Activated T-helper 2 cell treated with anti-CD3 and anti-CD28 coated beads, Interferon-gamma antibody, Interleukin-2, Interleukin-4, amounts not matched to agents 10 μg/mL and 5 μg/mL and 100 μg/mL, durations not matched to agents 14 hours and 24 hours and 36 hours (primary cell): ENCODE measurements at regions not wholly inside any gene's neighbourhood (a gene's known extent, or its start where the extent isn't known, plus 50 kb on each side); places are given as distances from the start of the nearest gene placed in this dataset.
A peak's percentile ranks its signal among the peaks of the same experiment; 100 is the strongest.
"Not testable (repeated sequence)": the region's sequence is repeated elsewhere in the genome, so short reads cannot be mapped to it uniquely, and the experiment has no call there.

Source experiments
- DNase-seq: peaks from one replicate; pipeline ENCODE4 v3.0.0; 2021; ENCODE audit warnings: low spot score
- H3K27ac Mint-ChIP-seq: one replicate; pipeline ENCODE4 v1.8.0; 2021; ENCODE audit warnings: mixed read lengths
- H3K27me3 Mint-ChIP-seq: one replicate; pipeline ENCODE4 v1.8.0; 2021; ENCODE audit warnings: low read depth, mixed read lengths
- H3K36me3 Mint-ChIP-seq: one replicate; pipeline ENCODE4 v1.8.0; 2021; ENCODE audit warnings: low read depth, mixed read lengths
- H3K4me1 Mint-ChIP-seq: one replicate; pipeline ENCODE4 v1.8.0; 2021; ENCODE audit warnings: low read depth, mixed read lengths
- H3K4me3 Mint-ChIP-seq: one replicate; pipeline ENCODE4 v1.8.0; 2021; ENCODE audit warnings: low read depth, mild to moderate bottlenecking, moderate library complexity, mixed read lengths
- H3K9me3 Mint-ChIP-seq: one replicate; pipeline ENCODE4 v1.8.0; 2021; ENCODE audit warnings: mixed read lengths
- intact Hi-C: fragments of 100-400 bp; cut with micrococcal nuclease; formaldehyde crosslinking; loops from one replicate; pipeline ENCODE4 v1.15.1; 2023

GRCh38 chr5:42217791-42218190, 205.4 kb upstream of the GHR start:
- Mint-ChIP-seq H3K9me3 (no peaks in the 10 kb centered on the region), H3K4me1 (no peaks in the 10 kb centered on the region), H3K36me3 (no peaks in the 10 kb centered on the region), H3K27me3 (no peaks in the 10 kb centered on the region), H3K27ac (no peak overlapping the region), H3K4me3 (no peak overlapping the region)
- intact Hi-C loops: no loop called here
- DNase-seq: no peak

DNA sequence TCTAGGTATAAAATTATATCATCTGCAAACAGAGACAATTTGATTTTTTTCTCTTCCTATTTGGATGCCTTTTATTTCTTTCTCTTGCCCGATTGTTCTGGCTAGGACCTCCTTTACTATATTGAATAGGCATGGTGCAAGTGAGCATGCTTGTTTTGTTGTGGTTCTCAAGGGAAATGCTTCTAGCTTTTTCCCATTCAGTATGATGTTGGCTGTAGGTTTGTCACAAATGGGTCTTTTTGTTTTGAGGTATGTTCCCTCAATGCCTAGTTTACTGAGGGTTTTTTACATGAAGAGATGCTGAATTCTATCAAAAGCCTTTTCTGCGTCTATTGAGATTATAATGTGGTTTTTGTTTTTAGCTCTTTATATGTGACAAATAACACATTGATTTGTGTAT, 198.2 kb upstream of the GHR start:
- H3K4me1 Mint-ChIP-seq: no peaks in the 10 kb centered on the region
- no peak overlapping the region for H3K27ac Mint-ChIP-seq
- no peak overlapping the region for H3K4me3 Mint-ChIP-seq
- intact Hi-C loops: no loop called here
- no peaks in the 10 kb centered on the region for H3K27me3 Mint-ChIP-seq
- H3K9me3 Mint-ChIP-seq: no peaks in the 10 kb centered on the region
- DNase-seq: no peak
- no peaks in the 10 kb centered on the region for H3K36me3 Mint-ChIP-seq

DNA sequence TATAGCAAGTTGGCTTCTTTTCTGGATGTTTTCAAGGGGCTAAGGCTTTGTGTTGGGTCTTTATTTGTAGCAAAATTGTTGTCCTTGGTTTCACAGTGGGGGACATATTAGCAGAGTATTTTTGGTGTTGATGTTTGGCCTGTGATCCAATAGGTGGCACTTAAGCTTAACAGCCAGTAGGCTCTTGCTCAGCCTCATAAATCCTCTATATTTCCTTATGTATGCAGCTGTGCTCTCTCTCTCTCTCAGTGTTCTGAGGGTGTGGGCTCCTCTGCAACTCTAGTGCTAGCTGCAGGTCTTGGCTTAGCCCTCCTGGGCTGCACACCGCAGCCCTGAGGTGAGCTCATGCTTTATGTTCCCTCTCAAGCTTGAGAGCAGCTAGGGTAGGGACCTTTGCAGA, 195.0 kb upstream of the GHR start:
- Mint-ChIP-seq H3K27ac (no peak overlapping the region), H3K9me3 (no peaks in the 10 kb centered on the region), H3K36me3 (no peaks in the 10 kb centered on the region), H3K4me1 (no peaks in the 10 kb centered on the region), H3K27me3 (no peaks in the 10 kb centered on the region), H3K4me3 (no peak overlapping the region)
- intact Hi-C loops: no loop called here
- DNase-seq: no peak

- intact Hi-C loops: no loop called here
- no peaks in the 10 kb centered on the region for H3K4me1 Mint-ChIP-seq
- no peaks in the 10 kb centered on the region for H3K36me3 Mint-ChIP-seq
- no peaks in the 10 kb centered on the region for H3K9me3 Mint-ChIP-seq
- no peak for DNase-seq
- no peak overlapping the region for H3K27ac Mint-ChIP-seq
- H3K27me3 Mint-ChIP-seq: no peaks in the 10 kb centered on the region
- H3K4me3 Mint-ChIP-seq: no peak overlapping the region
Measured at GRCh38 chr5:42230839-42231238, 192.4 kb upstream of the GHR start.

DNA sequence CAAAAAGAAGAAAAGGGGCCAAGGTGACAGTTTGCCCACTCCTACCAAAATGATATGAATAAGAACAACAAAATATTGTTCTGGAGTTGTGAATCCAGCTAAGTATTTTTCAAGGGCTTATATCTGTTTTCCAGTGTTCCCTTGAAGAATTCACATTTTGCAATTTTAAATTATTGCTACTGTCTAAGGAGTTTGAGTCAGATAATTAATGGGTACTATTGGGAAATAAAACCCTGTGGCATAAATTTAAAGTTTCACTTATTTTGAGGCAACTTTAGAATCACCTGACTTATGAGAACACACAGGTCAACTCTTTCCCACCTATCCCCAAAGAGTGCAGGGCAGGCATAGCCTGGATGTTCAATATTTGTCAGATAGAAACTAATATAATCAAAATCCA, 188.0 kb upstream of the GHR start:
- H3K36me3 Mint-ChIP-seq: no peaks in the 10 kb centered on the region
- H3K27ac Mint-ChIP-seq: no peak overlapping the region
- intact Hi-C loops: no loop called here
- DNase-seq: no peak
- no peaks in the 10 kb centered on the region for H3K27me3 Mint-ChIP-seq
- no peaks in the 10 kb centered on the region for H3K4me1 Mint-ChIP-seq
- H3K4me3 Mint-ChIP-seq: no peak overlapping the region
- H3K9me3 Mint-ChIP-seq: no peaks in the 10 kb centered on the region

DNA sequence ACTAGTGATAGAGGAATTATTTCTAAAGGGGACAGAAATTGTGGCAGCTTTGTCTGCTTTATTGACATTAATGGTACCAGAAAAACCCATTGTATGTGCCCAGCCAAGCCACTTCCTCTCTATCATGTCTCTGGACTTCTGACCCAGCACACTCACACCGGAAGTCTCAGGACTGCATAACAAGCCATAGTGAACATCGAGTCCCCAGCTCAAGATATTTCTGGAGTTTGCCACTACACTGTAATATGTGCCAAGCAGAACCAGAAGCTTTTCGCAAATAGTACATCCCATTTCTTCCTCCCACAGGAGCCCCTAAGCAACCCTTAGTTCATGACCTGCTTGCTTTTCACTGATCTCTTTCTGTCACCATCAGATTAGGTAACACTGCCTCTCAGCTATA, 187.4 kb upstream of the GHR start:
- intact Hi-C loops: no loop called here
- Mint-ChIP-seq H3K27ac (no peak overlapping the region), H3K4me1 (no peaks in the 10 kb centered on the region), H3K27me3 (no peaks in the 10 kb centered on the region), H3K9me3 (no peaks in the 10 kb centered on the region), H3K4me3 (no peak overlapping the region), H3K36me3 (no peaks in the 10 kb centered on the region)
- DNase-seq: no peak

DNA sequence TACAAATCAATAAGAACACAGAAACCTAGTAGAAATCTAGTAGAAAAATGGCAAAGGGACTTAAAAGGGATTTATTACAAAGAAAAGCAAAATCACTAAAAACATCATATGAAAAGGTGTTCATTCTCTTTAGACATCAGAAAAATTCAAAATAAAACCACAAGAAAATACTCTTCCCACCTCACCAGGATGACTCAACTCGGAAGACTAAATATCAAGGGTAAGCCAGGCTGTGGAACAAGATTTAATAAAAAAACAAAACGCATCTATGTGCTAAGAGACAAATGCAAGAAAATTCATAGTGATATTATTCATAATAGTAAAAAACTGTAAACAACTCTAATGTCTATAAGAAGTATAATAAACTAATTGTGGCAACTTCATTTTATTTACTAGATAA, 181.6 kb upstream of the GHR start:
- H3K4me3 Mint-ChIP-seq: no peak overlapping the region
- H3K9me3 Mint-ChIP-seq: no peaks in the 10 kb centered on the region

GRCh38 chr5:42242210-42242609, 181.0 kb upstream of the GHR start:
- intact Hi-C loops: no loop called here
- Mint-ChIP-seq H3K27ac (no peak overlapping the region), H3K27me3 (no peaks in the 10 kb centered on the region), H3K36me3 (no peaks in the 10 kb centered on the region), H3K4me3 (no peak overlapping the region), H3K4me1 (no peaks in the 10 kb centered on the region), H3K9me3 (no peaks in the 10 kb centered on the region)
- no peak for DNase-seq

More for the DNA sequence above, 181.6 kb upstream of the GHR start:
- H3K36me3 Mint-ChIP-seq: no peaks in the 10 kb centered on the region
- no peaks in the 10 kb centered on the region for H3K27me3 Mint-ChIP-seq
- H3K27ac Mint-ChIP-seq: no peak overlapping the region
- H3K4me1 Mint-ChIP-seq: no peaks in the 10 kb centered on the region
- intact Hi-C loops: no loop called here
- no peak for DNase-seq

DNA sequence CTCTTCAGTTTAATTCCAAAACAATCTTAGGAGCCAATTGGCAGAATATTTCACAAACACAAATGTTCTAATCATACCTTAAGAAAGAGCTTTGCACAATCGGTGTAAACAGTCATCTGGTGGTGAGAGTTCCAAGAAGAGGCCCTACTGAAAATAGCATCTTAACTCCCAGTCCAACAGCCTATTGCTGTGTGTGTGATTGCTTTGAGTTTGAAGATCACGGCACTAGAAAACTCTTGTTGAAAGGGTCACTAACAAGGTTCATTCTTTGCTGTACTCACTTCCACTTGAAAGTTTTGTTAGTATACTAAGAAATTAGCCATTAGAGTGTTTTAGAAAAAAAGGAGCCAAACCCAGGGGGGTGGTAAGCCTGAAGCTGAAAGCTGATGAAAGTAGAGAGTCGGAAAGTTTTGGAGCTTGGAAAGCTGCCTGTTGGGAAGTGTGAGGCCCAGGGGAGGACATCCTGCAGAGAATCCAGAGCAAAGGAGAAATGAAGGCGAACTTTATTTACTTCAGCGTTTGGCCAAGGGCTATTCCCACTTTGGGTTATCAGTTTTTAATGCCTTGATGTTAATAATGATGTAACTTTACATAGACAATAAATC, 180.3 kb upstream of the GHR start:
- H3K9me3 Mint-ChIP-seq: no peaks in the 10 kb centered on the region
- H3K4me1 Mint-ChIP-seq: no peaks in the 10 kb centered on the region
- no peak overlapping the region for H3K4me3 Mint-ChIP-seq
- H3K27me3 Mint-ChIP-seq: no peaks in the 10 kb centered on the region
- H3K27ac Mint-ChIP-seq: no peak overlapping the region
- no peak for DNase-seq
- no peaks in the 10 kb centered on the region for H3K36me3 Mint-ChIP-seq
- intact Hi-C loops: no loop called here

DNA sequence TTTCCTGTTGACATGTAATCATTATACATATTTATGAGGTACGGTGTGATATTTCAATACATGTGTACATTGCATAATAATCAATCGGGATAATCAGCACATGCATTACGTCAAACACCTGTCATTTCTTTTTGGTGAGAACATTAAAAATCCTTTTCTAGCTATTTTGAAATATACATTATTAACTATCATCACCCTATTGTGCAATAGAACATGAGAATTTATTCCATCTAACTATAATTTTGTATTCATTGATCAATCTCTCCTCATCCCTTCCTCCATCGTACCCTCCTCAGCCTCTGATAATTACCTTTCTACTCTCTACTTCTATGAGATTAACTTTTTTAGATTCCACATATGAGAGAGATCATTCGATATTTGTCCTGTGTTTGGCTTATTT, 170.9 kb upstream of the GHR start:
- no peak overlapping the region for H3K4me3 Mint-ChIP-seq
- DNase-seq: no peak
- no peaks in the 10 kb centered on the region for H3K27me3 Mint-ChIP-seq
- H3K36me3 Mint-ChIP-seq: no peaks in the 10 kb centered on the region
- intact Hi-C loops: no loop called here
- H3K9me3 Mint-ChIP-seq: no peaks in the 10 kb centered on the region
- H3K27ac Mint-ChIP-seq: no peak overlapping the region
- no peaks in the 10 kb centered on the region for H3K4me1 Mint-ChIP-seq

DNA sequence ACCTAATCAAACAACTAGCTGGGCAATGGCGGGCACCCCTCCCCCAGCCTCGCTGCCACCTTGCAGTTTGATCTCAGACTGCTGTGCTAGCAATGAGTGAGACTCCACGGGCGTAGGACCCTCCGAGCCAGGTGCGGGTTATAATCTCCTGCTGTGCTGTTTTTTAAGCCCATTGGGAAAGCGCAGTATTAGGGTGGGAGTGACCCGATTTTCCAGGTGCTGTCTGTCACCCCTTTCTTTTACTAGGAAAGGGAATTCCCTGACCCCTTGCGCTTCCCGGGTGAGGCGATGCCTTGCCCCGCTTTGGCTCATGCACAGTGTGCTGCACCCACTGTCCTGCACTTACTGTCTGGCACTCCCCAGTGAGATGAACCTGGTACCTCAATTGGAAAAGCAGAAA, 163.3 kb upstream of the GHR start:
- DNase-seq, intact Hi-C loops, H3K27ac Mint-ChIP-seq, H3K36me3 Mint-ChIP-seq, H3K4me3 Mint-ChIP-seq, H3K4me1 Mint-ChIP-seq, H3K27me3 Mint-ChIP-seq, H3K9me3 Mint-ChIP-seq: not testable (repeated sequence)

GRCh38 chr5:42267091-42267490, 156.1 kb upstream of the GHR start:
- no peak for DNase-seq
- no peaks in the 10 kb centered on the region for H3K27me3 Mint-ChIP-seq
- H3K27ac Mint-ChIP-seq: no peak overlapping the region
- no peaks in the 10 kb centered on the region for H3K9me3 Mint-ChIP-seq
- intact Hi-C loops: no loop called here
- no peaks in the 10 kb centered on the region for H3K36me3 Mint-ChIP-seq
- peaks cover 3% of the 10 kb centered on the region for H3K4me1 Mint-ChIP-seq
- no peak overlapping the region for H3K4me3 Mint-ChIP-seq

DNA sequence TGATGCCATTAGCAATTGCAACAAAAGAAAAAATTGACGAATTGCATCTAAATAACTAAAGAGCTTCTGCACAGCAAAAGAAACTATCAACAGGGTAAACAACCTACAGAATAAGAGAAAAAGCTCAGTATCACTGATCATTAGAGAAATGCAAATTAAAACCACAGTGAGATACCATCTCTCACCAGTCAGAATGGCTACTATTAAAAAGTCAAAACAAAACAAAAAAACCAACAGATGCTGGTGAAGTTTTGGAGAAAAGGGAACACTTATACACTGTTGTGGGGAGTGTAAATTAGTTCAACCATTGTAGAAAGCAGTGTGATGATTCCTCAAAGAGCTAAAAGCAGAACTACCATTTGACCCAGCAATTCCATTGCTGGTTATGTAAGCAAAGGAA, 155.1 kb upstream of the GHR start:
- H3K36me3 Mint-ChIP-seq, DNase-seq, H3K4me1 Mint-ChIP-seq, H3K27ac Mint-ChIP-seq, H3K9me3 Mint-ChIP-seq, H3K27me3 Mint-ChIP-seq, H3K4me3 Mint-ChIP-seq, intact Hi-C loops: not testable (repeated sequence)

- no peak overlapping the region for H3K4me3 Mint-ChIP-seq
- peak overlapping the region; percentile 60 for H3K27ac Mint-ChIP-seq
- intact Hi-C loops: no loop called here
- peaks cover 3% of the 10 kb centered on the region for H3K4me1 Mint-ChIP-seq
- H3K36me3 Mint-ChIP-seq: no peaks in the 10 kb centered on the region
- H3K27me3 Mint-ChIP-seq: no peaks in the 10 kb centered on the region
- no peaks in the 10 kb centered on the region for H3K9me3 Mint-ChIP-seq
- DNase-seq: no peak
Measured at GRCh38 chr5:42268630-42269029, 154.6 kb upstream of the GHR start.
